SKM-1 (cell line): ENCODE measurements at regions not wholly inside any gene's neighbourhood (a gene's known extent, or its start where the extent isn't known, plus 50 kb on each side); places are given as distances from the start of the nearest gene placed in this dataset.

ENCODE experiments used
- DNase-seq: peaks from one replicate; lab custom pipeline; 2025; ENCODE audit not compliant: unreplicated experiment; lab: John Stamatoyannopoulos, UW

DNA sequence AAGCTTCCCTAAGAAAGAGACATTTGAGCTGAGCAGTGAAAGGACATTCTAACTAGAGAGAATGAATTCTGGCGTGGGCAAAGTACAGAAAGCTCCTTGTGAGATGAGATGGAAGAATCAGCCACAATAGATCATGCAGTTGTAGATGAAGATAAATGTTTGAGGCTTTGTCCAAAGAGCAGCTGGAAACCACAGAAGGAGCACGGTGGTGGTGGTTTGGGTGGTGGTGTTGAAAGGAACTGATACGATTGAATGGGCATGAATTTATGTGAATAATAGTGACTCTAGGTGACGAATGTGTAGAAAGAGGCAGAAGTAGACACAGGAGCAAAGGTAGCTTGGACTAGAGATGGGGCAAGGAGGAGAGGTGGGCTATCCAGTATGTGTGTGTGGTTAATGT, 260.5 kb upstream of the TMTC1 start:
- DNase-seq = no peak

DNA sequence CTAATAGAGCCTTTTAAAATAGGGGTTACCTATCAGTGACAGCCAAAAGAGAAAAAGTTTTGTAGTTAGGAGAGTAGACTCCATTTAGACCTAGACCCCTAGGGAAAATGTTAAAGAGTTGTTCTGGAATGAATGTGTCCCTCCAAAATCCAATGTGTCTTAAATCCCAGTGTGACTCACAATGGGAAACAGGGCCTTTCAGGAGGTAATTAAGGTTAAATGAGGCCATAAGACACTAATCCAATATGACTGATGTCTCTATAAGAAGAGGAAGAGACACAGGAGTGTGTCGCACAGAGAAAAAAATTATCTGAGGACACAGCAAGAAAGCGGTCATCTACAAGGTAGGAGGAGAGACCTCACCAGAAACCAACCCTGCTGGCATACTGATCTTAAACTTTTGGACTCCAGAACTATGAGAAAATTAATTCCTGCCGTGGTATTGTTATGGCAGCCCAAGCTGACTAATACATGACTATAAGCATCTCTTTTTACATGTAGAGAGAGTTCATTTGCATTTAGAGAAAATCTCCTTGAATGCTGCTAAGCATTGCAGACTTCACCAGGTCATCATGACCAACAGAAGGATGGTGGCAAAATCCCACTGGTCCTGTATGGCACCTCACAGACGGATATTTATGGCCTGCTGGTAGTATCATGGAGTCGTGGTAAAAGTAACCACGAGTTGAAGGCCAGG, 259.6 kb upstream of the TMTC1 start:
- no peak for DNase-seq

DNA sequence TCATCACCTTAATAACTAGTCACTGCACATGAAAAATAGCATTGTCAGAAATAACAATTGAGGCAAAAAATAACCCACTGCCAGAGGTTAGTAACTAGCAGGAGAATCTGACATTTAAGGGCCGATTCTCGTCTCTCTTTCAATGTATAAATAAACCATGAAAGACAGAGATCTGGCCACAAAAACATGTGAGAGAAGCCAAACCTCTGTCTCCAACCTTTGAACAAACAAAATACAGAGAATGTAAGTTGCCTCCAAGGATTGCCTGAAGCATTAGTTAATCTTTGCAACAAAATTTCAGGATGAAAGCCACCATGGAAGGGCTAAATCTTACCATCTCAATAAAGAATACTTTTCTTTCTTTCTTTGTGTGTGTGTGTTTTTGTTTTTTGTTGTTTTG, 257.4 kb upstream of the TMTC1 start:
- no peak for DNase-seq

DNA sequence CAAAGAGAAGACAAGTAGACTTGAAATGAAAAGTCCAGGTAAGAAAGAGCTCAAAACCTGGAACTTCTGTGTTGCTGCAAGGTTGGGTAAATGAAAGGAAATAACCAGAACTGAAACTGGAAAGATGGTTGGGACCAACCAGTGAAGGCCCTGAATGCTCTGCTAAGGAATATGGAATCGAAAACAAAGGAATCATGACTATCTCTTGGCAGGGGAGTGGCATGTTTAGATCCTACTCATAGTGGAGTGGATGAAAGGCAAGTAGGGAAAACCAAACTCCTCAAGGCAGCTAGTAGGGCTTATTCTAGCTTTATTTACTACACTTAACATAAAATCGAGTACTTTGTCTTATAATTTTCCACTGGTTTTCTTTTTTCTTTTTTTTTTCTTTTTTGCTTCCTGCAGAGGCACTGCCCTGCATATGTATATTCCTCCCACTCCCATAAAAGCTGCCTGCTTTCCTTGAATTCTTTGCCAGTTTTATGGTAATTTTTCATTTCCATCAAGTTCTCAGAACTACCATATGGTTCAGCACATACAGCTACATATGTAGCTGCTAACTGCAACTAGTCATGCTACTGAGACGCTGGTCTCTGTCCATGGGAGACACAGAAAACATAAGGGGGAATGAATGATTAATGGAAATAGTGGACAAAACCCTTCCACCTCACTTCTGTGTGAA, 247.1 kb upstream of the TMTC1 start:
- no peak for DNase-seq

DNA sequence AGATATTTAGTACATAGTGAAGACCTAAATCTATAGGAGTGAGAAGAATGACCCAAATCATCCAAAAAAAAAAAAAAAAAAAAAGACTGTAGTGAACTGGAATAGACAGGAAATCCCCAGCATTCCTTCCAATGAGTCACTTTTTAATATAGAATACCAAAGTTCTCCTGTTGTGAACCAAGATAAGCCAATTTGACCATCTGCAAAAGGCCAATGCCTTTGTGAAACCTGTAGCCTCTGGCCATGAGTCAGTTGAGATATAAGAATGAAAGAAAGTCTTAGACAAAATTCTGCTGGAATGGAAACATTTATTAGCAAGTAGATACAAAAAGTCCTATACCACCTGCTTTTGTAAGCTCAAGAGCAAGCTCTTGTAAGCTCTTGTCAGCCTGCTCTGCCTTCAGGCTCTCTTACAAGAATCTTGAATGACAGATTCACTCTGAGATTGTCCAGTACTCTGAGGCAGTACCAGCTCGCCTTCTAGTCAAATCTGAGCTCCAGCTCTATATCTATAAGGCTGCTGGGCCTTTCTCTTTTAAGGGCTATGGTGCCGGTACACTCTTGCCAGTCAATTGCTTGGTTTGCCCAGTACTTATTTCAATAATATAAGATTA, 243.0 kb upstream of the TMTC1 start:
- DNase-seq = no peak

DNA sequence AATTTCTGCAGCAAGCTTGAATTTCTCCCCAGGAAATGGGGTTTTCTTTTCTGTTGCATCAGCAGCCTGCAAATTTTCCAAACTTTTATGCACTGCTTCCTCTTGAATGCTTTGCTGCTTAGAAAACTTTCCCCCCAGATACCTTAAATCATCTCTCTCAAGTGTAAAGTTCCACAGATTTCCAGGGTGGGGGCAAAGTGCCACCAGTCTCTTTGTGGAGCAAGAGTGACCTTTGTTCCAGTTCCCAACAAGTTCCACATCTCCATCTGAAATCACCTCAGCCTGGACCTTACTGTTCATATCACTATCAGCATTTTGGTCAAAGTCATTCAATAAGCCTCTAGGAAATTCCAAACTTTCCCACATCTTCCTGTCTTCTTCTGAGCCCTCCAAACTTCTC, 241.6 kb upstream of the TMTC1 start:
- DNase-seq = no peak

DNA sequence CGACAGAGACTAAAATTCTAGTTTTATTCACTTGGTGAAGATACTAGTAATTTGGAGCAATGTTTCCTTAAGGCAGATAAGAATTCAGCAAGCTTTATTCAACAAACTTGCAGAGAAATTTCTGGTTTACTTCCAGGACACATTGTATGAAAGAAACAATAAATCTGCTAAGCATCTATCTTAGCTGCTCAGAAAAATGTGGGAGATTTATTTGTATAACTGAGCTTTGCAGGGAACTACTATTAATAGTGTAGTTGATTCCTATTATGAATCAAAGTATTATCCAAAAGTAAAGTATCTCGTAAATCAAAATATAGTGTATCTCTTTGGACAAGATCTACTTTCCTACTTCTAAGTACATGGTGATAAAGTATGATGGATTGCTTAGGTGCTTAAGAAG, 239.4 kb upstream of the TMTC1 start:
- no peak for DNase-seq

DNA sequence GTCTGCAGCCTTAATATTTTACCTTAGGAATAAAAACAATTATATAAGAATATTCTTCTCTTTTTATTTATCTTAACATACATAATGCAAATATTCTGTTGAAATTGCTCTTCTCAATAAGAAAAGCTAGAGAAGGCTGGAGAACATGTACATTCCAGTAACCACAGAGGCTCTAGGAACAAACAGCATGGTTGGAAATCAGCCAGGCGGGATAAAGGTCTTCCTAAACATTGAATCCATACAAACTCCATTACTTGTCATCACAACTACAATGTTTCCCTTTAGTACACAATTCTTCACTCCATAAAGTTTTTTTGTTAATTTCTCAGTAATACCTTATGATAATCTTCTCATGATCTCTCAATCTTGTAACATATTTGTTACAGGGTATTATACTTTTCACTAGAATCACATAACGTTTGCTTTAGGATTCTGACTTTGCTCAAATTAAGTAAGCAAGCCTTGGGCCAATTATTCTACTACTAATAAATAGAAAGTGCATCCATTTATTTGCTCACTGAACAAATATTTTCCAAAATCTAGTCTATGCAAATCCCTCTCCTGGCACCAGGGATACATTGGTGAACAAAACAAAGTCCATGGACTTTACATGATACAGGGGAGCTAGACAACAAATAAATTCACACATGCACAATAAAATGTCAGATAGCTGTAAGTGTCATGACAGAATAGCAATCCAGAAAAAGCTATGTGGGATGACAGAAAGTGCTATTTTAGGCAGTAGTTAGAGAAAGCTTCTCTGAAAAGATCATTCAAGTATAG, 237.5 kb upstream of the TMTC1 start:
- no peak for DNase-seq

DNA sequence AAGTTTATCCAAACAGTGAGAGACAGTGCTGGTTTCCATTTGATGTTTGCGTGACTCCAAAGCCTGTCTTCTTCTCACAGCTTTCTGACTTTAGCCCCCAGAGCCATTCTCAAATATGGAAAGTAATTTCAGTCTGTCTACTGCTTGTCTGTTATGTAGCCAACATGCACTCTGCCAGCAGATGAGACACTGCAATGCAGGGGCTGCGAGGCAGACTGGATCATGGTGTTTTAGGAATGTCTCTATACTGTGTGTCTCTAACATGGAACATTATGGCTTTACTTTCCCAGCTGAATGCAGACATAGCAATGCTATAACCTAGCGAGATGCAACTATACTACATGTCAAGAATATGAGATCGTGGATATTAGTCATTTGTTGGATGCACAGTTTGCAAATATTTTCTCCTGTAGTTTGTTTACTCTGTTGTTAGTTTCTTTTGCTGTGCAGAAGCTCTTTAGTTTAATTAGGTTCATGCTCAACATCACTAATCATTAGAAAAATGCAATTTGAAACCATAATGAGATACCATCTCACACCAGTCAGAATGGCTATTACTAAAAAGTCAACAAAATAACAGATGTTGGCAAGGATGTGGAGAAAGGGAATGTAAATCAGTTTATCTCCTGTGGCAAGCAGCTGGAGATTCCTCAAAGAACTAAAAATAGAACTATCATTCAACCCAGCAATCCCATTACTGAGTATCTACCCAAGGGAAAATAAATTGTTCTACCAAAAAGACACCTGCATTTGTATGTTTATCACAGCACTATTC, 235.8 kb upstream of the TMTC1 start:
- DNase-seq = no peak

DNA sequence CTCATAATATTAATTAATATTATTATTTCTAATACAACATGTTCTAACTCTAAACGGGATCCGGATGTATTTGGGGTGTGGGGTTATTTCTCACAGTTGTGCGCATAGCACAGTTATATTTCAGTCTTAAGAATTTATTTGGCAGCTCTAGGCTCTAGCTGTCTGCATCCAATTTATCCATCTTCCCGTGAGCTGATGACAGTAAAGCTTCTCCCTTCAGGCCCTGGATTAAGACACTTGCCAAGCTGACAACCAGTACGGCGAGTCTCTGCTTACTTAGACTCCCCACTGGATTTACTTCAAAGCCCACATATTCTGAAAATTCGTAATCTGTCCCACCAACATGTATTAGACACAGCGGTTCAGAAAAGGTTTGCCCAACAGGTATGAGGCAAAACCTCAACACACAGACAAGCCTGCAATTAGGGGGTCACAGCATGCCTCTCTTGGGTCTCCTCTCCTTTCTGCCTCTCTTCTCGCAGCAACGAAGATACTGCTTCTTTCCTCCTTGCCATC, 232.9 kb upstream of the TMTC1 start:
- no peak for DNase-seq

DNA sequence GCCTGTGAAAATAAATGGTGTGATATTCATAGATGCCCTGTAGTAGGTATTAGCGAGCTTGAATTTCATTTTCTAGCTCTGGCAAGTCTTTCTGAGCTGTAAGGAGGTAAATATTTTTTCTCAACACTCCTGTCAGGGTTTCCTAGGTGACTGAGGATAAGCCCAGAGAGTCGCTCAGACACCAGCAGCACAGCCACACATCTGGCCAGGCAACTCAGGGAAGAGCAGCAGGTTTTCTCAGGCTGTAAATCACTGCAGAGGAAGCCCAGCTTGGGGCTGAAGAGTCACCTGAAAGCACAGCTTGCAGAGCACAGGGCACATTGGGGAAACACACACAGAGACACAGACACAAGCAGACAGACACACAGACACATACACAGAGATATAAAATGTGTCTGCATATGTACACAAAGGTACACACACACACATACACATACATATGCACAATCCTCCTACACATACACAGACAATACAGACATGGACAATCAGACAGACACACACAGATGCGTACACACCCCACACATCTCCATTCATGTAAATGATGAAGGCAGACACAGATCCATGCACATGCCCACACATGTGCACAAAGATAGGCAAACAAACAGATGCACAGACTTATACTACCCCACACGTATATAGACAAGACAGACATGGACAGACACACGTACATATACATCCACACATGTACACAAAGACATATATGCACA, 232.0 kb upstream of the TMTC1 start:
- DNase-seq = no peak

DNA sequence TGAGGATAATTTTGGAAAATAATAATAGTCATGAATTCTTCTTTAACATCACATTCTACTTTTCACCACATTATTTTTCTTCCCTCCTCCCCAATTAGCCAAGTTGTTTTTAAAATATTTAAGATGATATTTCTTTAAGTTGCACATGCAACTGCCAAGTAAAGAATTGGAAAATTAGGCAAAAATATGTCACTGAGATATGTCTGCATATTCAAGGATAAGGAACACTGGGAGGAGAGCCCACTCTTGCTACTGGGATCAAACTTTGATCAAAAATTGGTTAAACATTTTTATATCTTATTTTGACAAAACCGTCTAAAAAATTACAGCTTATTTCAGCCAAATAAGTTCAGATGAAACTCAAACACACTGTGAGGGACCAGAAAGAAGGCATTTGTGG, 231.2 kb upstream of the TMTC1 start:
- DNase-seq = no peak

DNA sequence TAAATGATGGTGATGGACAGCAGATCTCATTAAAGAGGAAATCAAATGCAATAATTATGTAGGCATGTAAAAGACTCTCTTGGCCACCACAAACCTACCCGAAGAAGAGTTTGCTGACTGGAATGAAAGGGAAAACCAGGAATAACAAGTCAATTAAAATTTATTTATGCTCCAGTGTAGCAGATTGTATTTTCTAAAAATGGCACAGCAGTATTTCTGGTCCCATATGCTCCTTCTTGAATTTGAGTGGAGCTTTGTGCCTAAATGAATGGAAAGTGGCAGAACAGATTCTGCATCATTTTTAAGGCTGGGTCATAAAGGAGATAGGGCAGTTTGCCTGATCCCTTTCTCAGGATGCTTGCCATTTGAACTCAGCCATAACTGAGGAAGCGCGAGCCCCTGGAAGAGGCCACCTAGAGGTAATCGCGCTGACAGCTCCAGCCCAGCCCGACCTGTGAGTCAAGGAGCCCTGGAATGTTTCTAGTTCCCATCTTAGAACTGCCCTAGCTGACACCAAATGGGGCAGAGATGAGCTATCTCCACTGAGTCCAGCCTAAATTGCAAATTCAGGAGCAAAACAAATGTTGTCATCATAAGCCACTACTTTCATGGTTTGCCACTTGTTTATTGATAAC, 229.2 kb upstream of the TMTC1 start:
- DNase-seq = no peak

DNA sequence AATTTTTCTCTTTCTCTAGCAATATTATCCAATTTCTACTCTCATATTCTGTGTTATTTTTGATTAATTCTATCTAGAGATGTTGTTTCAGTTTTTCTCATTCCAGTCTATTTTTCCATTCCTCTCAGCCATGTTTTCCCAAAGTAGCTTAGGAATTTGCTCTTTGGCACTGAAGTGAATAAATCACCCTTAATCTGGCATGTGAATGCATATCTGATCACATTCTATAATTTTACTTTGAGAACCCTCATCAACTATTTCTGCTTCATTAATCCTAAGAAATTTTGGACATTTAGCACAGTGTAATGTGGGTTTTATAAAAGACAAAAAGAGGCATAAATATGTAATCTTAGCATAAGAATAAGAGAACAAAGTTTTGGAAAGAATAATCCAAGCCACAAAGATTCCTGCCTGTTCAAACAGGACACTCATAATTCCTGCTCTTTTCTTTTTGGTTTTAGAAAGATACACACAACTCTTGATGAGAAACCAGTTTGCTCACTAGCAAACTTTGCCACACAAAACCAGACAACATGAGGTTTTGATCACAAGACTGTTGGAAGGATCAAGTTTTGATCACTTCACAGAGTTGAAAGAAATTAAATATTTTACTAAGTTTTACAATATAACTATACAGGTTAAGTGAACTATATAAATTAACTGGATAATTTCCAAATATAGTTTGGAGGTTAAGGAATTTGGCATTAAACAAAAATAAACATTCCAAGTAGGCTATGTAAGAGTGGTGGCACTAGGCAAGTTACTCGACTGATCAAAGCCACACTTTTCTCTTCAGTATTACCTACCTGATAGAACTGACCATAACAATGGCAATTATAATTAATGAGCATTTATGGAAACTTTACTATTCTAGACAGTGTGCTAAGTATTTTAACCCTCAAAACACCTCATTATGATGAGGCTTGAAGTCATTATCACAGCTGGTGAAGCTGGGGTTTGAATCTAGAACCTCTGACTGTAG, 226.6 kb upstream of the TMTC1 start:
- no peak for DNase-seq

DNA sequence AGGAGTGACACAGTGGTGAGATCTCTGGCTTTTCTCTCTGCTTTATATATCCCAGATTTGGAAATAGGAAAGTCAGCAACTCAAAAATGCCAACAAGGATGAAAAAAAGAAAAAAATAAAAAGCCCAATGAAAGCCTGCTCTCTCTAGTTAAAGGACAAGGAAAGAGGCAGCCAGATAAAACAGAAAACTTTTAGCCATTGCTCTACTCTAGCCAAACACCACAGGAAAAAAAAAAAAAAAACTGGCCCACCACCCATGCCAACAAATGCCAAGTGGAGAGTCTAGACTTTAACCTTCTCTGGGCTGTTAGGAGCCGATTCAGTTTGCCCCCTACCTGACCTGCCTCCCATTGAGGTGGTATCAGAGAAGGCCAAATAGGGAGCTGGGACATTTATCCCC, 222.3 kb upstream of the TMTC1 start:
- no peak for DNase-seq

DNA sequence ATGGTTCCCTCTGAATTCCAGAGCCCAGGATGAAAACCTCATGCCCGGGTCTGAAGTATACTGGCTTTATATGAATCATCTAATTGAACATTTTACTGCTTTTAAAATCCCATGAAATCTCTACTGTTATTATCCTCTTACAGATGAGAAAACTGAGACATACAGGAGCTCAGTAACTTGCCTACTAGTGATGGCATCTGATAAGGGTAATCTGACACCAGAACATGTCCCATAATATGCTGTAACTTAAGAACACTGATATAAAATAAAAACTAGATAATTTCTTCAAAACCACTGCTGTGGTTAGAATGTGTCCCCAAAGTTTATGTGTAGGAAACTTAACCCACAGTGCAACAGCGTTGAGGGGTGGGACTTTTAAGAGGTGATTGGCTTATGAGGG, 219.6 kb upstream of the TMTC1 start:
- no peak for DNase-seq

DNA sequence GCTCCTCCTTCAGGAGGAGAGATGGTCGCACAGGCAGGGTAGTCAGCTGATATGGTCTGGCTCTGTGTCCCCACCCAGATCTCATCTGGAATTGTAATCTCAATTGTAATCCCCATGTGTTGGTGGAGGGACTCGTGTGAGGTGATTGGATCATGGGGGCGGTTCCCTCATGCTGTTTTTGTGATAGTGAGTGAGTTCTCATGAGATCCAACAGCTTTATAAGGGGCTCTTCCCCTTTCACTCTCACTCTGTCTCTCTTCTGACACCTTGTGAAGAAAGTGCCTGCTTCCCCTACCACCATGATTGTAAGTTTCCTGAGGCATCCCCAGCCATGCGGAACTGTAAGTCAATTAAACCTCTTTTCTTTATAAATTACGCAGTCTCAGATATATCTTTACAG, 218.9 kb upstream of the TMTC1 start:
- DNase-seq = no peak

DNA sequence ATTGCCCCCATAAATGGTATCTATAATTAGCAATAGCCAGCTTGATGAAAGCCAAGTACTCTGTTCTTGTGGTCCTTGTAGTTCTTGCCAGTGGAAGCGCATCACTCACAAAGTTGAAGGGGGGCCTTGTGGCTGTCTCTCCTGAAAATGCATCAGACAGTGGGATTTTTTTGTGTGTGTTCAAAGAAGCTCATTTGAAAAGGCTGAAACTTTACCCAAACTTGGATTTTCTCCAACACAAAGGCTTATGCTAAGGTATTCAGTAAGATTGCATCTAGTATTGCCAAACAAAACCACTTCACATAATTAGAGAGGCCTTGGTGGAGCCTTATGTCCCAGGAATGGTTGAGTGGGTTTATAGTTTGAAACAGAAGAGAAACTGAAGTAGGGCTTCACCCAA, 216.7 kb upstream of the TMTC1 start:
- DNase-seq = no peak

DNA sequence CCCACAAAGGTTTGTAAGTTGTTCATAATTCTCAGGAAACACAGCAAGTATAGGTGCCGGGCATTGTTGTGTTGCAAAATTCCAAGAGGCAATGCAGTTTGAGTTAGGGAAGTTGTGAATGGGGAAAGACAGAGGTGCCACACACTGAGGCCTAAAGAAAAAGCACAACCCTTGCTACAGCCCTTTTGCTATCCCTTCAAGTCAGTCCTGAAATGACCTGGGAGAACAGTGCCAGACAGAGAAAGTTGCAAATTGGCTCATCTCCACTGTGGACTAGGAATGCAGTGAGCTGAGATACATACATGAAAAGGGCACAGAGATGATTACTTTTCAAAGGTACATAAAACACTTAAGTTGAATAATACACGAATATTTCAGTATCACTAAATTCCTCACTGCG, 213.3 kb upstream of the TMTC1 start:
- no peak for DNase-seq
